K562 (cell line): ENCODE measurements at regions not wholly inside any gene's neighbourhood (a gene's known extent, or its start where the extent isn't known, plus 50 kb on each side); places are given as distances from the start of the nearest gene placed in this dataset.

Experiments
- ATAC-seq: fragments of 200-7000 bp; cut with Tn5 transposase; 3 replicates; pipeline ENCODE4 v1.9.1; 2020; ENCODE audit warnings: moderate library complexity
- BruUV-seq: library from RNA; stranded (reverse); fragments of 400-500 nt; replicated peaks from 2 replicates; lab custom pipeline; 2021; lab: Mats Ljungman, UMichigan
- CTCF ChIA-PET: fragments of 300-600 bp; formaldehyde crosslinking; extraction: SDS; loops from one replicate; lab custom pipeline; 2021; ENCODE audit warnings: low intra/inter-chr PET ratio; lab: Yijun Ruan, JAX
- POLR2A ChIA-PET: fragments of 300-600, 350-650 bp; sonication (Branson Sonifier 250); formaldehyde crosslinking; extraction: SDS; loops from one replicate; lab custom pipeline; 2021; ENCODE audit warnings: antibody characterized with exemption, inconsistent platforms; lab: Yijun Ruan, JAX
- DNase-seq, 4 experiments: peaks; one replicate each; pipeline versions ENCODE4 v3.0.0 to v3.0.0-alpha.2; 2011 to 2018; ENCODE audit warnings: low spot score in 3 of 4, mixed read lengths in 3 of 4; ENCODE audit errors: extremely low read depth in 1 of 4
- FAIRE-seq: peaks from 2 replicates; lab custom pipeline; 2011; peaks lifted over from hg19 to GRCh38; lab: Jason Lieb, UNC
- H2AFZ ChIP-seq: 2 replicates; pipeline ENCODE4 v1.6.0; 2011; ENCODE audit warnings: low read depth, low read length, control low read depth, inconsistent platforms
- H3K27ac ChIP-seq: fragments of 200-600 bp; 3 replicates; pipeline ENCODE4 v1.8.0; 2011; ENCODE audit warnings: low read depth, mild to moderate bottlenecking, control low read depth, inconsistent platforms, low read length, moderate library complexity, mixed read lengths; ENCODE audit errors: extremely low read depth
- H3K27me3 ChIP-seq, 2 experiments: fragments of 300-600 bp in 1 of 2; 2 replicates in 1 of 2; 3 replicates in 1 of 2; pipeline versions ENCODE4 v1.6.0 to v1.8.0; 2011; ENCODE audit warnings: inconsistent platforms in 2 of 2, low read length in 2 of 2, mild to moderate bottlenecking in 1 of 2, mixed read lengths in 1 of 2, moderate library complexity in 1 of 2; ENCODE audit not compliant: control insufficient read depth in 2 of 2, insufficient read depth in 2 of 2
- H3K36me3 ChIP-seq: fragments of 300-600 bp; 3 replicates; pipeline ENCODE4 v1.8.0; 2011; ENCODE audit warnings: mild to moderate bottlenecking, low read length, inconsistent platforms; ENCODE audit not compliant: control insufficient read depth, insufficient read depth
- H3K4me1 ChIP-seq, 2 experiments: fragments of 200-600 bp in 1 of 2; replicated peaks in 1 of 2; 2 replicates in 1 of 2; 3 replicates in 1 of 2; pipeline versions ENCODE4 v1.5.1 to v1.8.0; 2011; ENCODE audit warnings: inconsistent platforms in 2 of 2, low read length in 2 of 2, mild to moderate bottlenecking in 1 of 2, mixed read lengths in 1 of 2, moderate library complexity in 1 of 2; ENCODE audit not compliant: control insufficient read depth in 2 of 2, insufficient read depth in 2 of 2
- H3K4me2 ChIP-seq: 2 replicates; pipeline ENCODE4 v1.6.1; 2011; ENCODE audit warnings: low read length, control low read depth, inconsistent platforms, mixed read lengths; ENCODE audit not compliant: insufficient read depth
- H3K4me3 ChIP-seq: fragments of 200-600 bp; sonication (generic), shearing (Covaris generic); 2 replicates; pipeline ENCODE4 v1.5.1; 2016; ENCODE audit warnings: control low read depth, inconsistent platforms
- H3K79me2 ChIP-seq: fragments of 200-600 bp; 3 replicates; pipeline ENCODE4 v1.8.0; 2011; ENCODE audit warnings: low read length, inconsistent platforms; ENCODE audit not compliant: control insufficient read depth, insufficient read depth
- H3K9ac ChIP-seq, 2 experiments: 2 replicates each; pipeline versions ENCODE4 v1.6.0 to v1.6.1; 2011; ENCODE audit warnings: low read depth in 2 of 2, low read length in 2 of 2, control low read depth in 1 of 2, inconsistent platforms in 1 of 2, mild to moderate bottlenecking in 1 of 2, mixed read lengths in 1 of 2; ENCODE audit not compliant: insufficient read depth in 1 of 2
- H3K9me1 ChIP-seq: one replicate; pipeline ENCODE4 v1.6.0; 2011; ENCODE audit warnings: inconsistent platforms, mild to moderate bottlenecking, low read length, moderate library complexity; ENCODE audit not compliant: control insufficient read depth, insufficient read depth
- H3K9me3 ChIP-seq: replicated peaks from 2 replicates; pipeline ENCODE4 v1.5.1; 2011; ENCODE audit warnings: low read depth, low read length, inconsistent platforms; ENCODE audit not compliant: control insufficient read depth, insufficient read depth
- H4K20me1 ChIP-seq: replicated peaks from 2 replicates; pipeline ENCODE4 v1.6.1; 2011; ENCODE audit warnings: low read length, inconsistent platforms, mixed read lengths; ENCODE audit not compliant: control insufficient read depth, insufficient read depth
- CXXC5 ChIP-seq: fragments of 250-450 bp; sonication (Bioruptor Pico); IDR thresholded peaks from 2 replicates; pipeline ENCODE4 v1.8.0; 2022; ENCODE audit warnings: inconsistent platforms, mild to moderate bottlenecking, moderate library complexity
- HOXB6 ChIP-seq: fragments of 250-450 bp; sonication (Bioruptor Pico); IDR thresholded peaks from 2 replicates; pipeline ENCODE4 v1.5.1; 2022; ENCODE audit warnings: mild to moderate bottlenecking, borderline replicate concordance
- IRF2 ChIP-seq: sonication (generic); formaldehyde crosslinking; IDR thresholded peaks from 2 replicates; pipeline ENCODE4 v1.8.1; 2022; ENCODE audit warnings: mild to moderate bottlenecking, missing genetic modification reagents
- KLF10 ChIP-seq: fragments of 250-450 bp; sonication (Bioruptor Pico); IDR thresholded peaks from 2 replicates; pipeline ENCODE4 v1.6.1; 2021; ENCODE audit warnings: matching md5 sums
- LARP7 ChIP-seq: fragments of 450-650 bp; IDR thresholded peaks from 2 replicates; pipeline ENCODE4 v1.6.1; 2016
- LEF1 ChIP-seq: fragments of 450-650 bp; IDR thresholded peaks from 2 replicates; pipeline ENCODE4 v1.6.1; 2016; ENCODE audit warnings: mild to moderate bottlenecking
- MAFG ChIP-seq: fragments of 450-650 bp; conservative IDR thresholded peaks from 2 replicates; pipeline ENCODE4 v1.6.1; 2016; ENCODE audit warnings: missing genetic modification characterization, missing compliant biosample characterization
- NCOA1 ChIP-seq: fragments of 450-650 bp; IDR thresholded peaks from 2 replicates; pipeline ENCODE4 v1.6.1; 2016; ENCODE audit warnings: low read depth
- NFATC3 ChIP-seq: fragments of 450-650 bp; IDR thresholded peaks from 2 replicates; pipeline ENCODE4 v1.6.1; 2017; ENCODE audit warnings: mild to moderate bottlenecking
- RCOR1 ChIP-seq, 2 experiments: IDR thresholded peaks; 2 replicates each; pipeline ENCODE4 v1.6.1; 2012; ENCODE audit warnings: low read depth in 2 of 2, low read length in 2 of 2, borderline replicate concordance in 1 of 2, improper control_type of control experiment in 1 of 2
- RFX1 ChIP-seq: fragments of 450-650 bp; IDR thresholded peaks from 2 replicates; pipeline ENCODE4 v1.6.1; 2016; ENCODE audit warnings: mild to moderate bottlenecking, moderate library complexity
- SREBF2 ChIP-seq: sonication (generic); formaldehyde crosslinking; IDR thresholded peaks from 2 replicates; pipeline ENCODE4 v1.4.0; 2020; ENCODE audit warnings: mild to moderate bottlenecking, missing genetic modification reagents
- WHSC1 ChIP-seq: IDR thresholded peaks from one replicate; pipeline ENCODE4 v1.6.1; 2012; ENCODE audit warnings: low read length, control low read depth, inconsistent platforms
- ZFP1 ChIP-seq: fragments of 450-650 bp; formaldehyde crosslinking; IDR thresholded peaks from 2 replicates; pipeline ENCODE4 v1.4.0; 2020; ENCODE audit warnings: mild to moderate bottlenecking, mixed read lengths
- ZNF668 ChIP-seq: fragments of 250-450 bp; sonication (Bioruptor Pico); IDR thresholded peaks from 2 replicates; pipeline ENCODE4 v1.8.0; 2022; ENCODE audit warnings: mild to moderate bottlenecking, inconsistent platforms
- ZNF785 ChIP-seq: fragments of 250-450 bp; sonication (Bioruptor Pico); IDR thresholded peaks from 2 replicates; pipeline ENCODE4 v1.4.0; 2020; ENCODE audit warnings: mild to moderate bottlenecking
- WGBS: fragments of 100-300 bp; shearing (Covaris generic); methylation state at CpG from one replicate; pipeline ENCODE4 v1.1.6; 2016; ENCODE audit warnings: low coverage, mixed read lengths; ENCODE audit not compliant: insufficient coverage; ENCODE audit errors: missing lambda C conversion rate; 5-methylcytosine and 5-hydroxymethylcytosine counted together
- in situ Hi-C: fragments of 300-500 bp; cut with MboI; formaldehyde crosslinking; loops from 4 replicates; pipeline ENCODE4 v1.15.0; 2018; ENCODE audit warnings: inconsistent platforms, mixed read lengths
- intact Hi-C: fragments of 100-400 bp; cut with micrococcal nuclease; formaldehyde crosslinking; loops from 2 replicates; pipeline ENCODE4 v1.14.2; 2022
- TF ChIP-seq, protein P1 (sequence below): fragments of 450-650 bp; formaldehyde crosslinking; IDR thresholded peaks from 2 replicates; pipeline ENCODE4 v1.4.0; 2020; ENCODE audit warnings: mild to moderate bottlenecking
- TF ChIP-seq, protein P2 (sequence below): fragments of 150-350 bp; IDR thresholded peaks from 2 replicates; pipeline ENCODE4 v1.6.1; 2014; ENCODE audit warnings: low read depth, mild to moderate bottlenecking, low read length, borderline replicate concordance

DNA sequence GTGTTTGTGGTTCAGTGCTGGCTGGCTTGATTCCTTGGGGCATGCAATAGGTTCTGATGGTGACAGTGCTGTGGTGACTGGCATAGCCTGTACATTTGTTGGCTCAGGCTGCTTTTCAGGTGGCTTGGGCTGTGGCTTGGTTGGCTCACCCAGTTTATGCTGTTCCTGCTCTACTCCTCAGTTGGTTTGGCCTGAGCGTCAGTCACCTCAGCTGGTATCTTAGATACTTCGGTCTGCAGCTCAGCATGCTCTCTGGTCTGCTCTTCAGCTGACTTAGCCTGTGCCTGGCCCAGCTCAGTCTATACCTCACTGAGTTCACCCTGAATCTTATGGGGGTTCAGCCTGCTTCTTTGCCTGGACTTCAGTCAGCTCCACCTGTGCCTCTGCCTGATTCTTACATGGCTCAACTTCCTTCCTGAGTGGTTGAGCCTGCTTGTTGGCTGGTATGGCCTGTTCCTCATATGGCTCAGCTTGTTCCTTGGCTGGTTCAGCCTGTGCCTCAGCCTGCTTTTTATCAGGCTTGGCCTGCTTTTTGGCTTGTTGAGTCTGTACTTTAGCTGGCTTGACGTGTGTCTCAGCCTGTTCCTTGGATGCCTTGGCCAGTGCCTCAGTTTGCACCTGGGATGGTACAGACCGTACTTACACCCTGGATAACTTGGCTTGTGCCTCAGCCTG lies 170.6 kb downstream of the MSN start (continued):
- TF ChIP-seq ZFP1 (CRISPR knock-in tag): no peak
- TF ChIP-seq, protein P1, sequence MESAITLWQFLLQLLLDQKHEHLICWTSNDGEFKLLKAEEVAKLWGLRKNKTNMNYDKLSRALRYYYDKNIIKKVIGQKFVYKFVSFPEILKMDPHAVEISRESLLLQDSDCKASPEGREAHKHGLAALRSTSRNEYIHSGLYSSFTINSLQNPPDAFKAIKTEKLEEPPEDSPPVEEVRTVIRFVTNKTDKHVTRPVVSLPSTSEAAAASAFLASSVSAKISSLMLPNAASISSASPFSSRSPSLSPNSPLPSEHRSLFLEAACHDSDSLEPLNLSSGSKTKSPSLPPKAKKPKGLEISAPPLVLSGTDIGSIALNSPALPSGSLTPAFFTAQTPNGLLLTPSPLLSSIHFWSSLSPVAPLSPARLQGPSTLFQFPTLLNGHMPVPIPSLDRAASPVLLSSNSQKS: no peak
- TF ChIP-seq, protein P2, sequence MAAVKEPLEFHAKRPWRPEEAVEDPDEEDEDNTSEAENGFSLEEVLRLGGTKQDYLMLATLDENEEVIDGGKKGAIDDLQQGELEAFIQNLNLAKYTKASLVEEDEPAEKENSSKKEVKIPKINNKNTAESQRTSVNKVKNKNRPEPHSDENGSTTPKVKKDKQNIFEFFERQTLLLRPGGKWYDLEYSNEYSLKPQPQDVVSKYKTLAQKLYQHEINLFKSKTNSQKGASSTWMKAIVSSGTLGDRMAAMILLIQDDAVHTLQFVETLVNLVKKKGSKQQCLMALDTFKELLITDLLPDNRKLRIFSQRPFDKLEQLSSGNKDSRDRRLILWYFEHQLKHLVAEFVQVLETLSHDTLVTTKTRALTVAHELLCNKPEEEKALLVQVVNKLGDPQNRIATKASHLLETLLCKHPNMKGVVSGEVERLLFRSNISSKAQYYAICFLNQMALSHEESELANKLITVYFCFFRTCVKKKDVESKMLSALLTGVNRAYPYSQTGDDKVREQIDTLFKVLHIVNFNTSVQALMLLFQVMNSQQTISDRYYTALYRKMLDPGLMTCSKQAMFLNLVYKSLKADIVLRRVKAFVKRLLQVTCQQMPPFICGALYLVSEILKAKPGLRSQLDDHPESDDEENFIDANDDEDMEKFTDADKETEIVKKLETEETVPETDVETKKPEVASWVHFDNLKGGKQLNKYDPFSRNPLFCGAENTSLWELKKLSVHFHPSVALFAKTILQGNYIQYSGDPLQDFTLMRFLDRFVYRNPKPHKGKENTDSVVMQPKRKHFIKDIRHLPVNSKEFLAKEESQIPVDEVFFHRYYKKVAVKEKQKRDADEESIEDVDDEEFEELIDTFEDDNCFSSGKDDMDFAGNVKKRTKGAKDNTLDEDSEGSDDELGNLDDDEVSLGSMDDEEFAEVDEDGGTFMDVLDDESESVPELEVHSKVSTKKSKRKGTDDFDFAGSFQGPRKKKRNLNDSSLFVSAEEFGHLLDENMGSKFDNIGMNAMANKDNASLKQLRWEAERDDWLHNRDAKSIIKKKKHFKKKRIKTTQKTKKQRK: no peak
- no peak for TF ChIP-seq KLF10 (CRISPR knock-in tag)

DNA sequence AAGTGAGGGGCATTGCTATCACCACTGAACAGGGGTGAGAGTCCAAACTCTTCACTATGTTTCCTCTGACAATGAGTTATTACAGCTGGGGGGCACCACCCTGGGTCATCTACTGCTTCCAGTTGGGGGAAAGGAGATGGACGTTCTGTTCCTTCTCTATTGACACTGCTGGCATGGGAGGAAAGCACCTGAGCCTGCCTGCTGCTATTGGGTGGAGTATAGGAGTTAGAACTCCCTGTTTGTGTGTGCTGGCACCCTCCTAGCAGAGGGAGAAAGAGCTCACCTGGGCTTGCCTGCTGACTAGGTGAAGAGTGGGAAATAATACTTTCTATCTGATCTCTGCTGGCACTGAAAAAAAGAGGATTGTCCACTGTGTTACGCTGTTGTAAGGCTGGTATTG lies 163.8 kb downstream of the MSN start:
- no peak for FAIRE-seq
- CTCF ChIA-PET: no interaction called here
- TF ChIP-seq LARP7 (no peak), ZNF785 (CRISPR knock-in tag) (no peak), RFX1 (no peak), WHSC1 (no peak), LEF1 (no peak), NFATC3 (no peak), MAFG (tag) (no peak), ZNF668 (CRISPR knock-in tag) (no peak), CXXC5 (CRISPR knock-in tag) (no peak), RCOR1 (IDR thresholded peaks at IDR 0.05; ENCODE audit: borderline replicate concordance in 1 of 2, low read depth in 2 of 2, low read length in 2 of 2) (no peak), HOXB6 (CRISPR knock-in tag) (no peak), IRF2 (no peak), NCOA1 (no peak), SREBF2 (no peak)

More for the DNA sequence above, 163.8 kb downstream of the MSN start:
- Histone ChIP-seq H3K4me3 (no peak overlapping the region), H3K27me3 (no peaks in the 10 kb centered on the region; a peak in 1 of 5 replicates), H4K20me1 (no peaks in the 10 kb centered on the region), H3K9me1 (no peaks in the 10 kb centered on the region), H3K4me1 (no peaks in the 10 kb centered on the region), H3K79me2 (no peaks in the 10 kb centered on the region), H2AFZ (no peak overlapping the region), H3K4me2 (no peak overlapping the region), H3K9me3 (no peaks in the 10 kb centered on the region), H3K9ac (no peak overlapping the region), H3K27ac (no peak overlapping the region), H3K36me3 (no peaks in the 10 kb centered on the region)
- in situ Hi-C loops: no loop called here
- POLR2A ChIA-PET: no interaction called here
- ATAC-seq (no peak), DNase-seq (no peak)
- intact Hi-C loops: no loop called here
- 0% methylated on average over 1 of the region's 2 CpGs for WGBS
- BruUV-seq: no TSS peak
